Vagina (tissue), 2 donors: ENCODE measurements at regions not wholly inside any gene's neighbourhood (a gene's known extent, or its start where the extent isn't known, plus 50 kb on each side); places are given as distances from the start of the nearest gene placed in this dataset.

Source experiments
- DNase-seq, 2 donors: peaks; one replicate each; pipeline ENCODE4 v3.0.0-alpha.2; 2017; ENCODE audit errors: extremely low spot score in 2 of 2
- H3K27ac ChIP-seq: fragments of 200-600 bp; sonication (generic); one replicate; pipeline ENCODE4 v1.5.1; 2019
- H3K27me3 ChIP-seq: fragments of 200-600 bp; sonication (generic); one replicate; pipeline ENCODE4 v1.5.1; 2019
- H3K36me3 ChIP-seq, 2 donors: fragments of 200-600 bp; sonication (generic); one replicate each; pipeline ENCODE4 v1.5.1; 2017 to 2019
- H3K4me1 ChIP-seq: fragments of 200-600 bp; sonication (generic); one replicate; pipeline ENCODE4 v1.5.1; 2019
- H3K4me3 ChIP-seq, 2 donors: fragments of 200-600 bp; sonication (generic); 1 replicate in 1 of 2; 2 replicates in 1 of 2; pipeline ENCODE4 v1.5.1; 2016 to 2019
- H3K9me3 ChIP-seq: fragments of 200-600 bp; sonication (generic); one replicate; pipeline ENCODE4 v1.5.1; 2019
- POLR2A ChIP-seq, 2 donors: fragments of 450-650 bp; IDR thresholded peaks; one replicate each; pipeline ENCODE4 v1.6.1; 2017; ENCODE audit warnings: antibody characterized with exemption in 2 of 2, mild to moderate bottlenecking in 2 of 2, moderate library complexity in 2 of 2
- POLR2AphosphoS5 ChIP-seq, 2 donors: sonication (generic); formaldehyde crosslinking; IDR thresholded peaks; one replicate each; pipeline ENCODE4 v1.9.0; 2017; ENCODE audit warnings: antibody characterized with exemption in 2 of 2, mild to moderate bottlenecking in 2 of 2, low read depth in 1 of 2; ENCODE audit not compliant: insufficient read depth in 1 of 2
- intact Hi-C: fragments of 100-400 bp; cut with DNase I; formaldehyde crosslinking; loops from one replicate; pipeline ENCODE4 v1.15.1; 2023
- TF ChIP-seq, protein P1 (sequence below), 3 experiments: fragments of 450-650 bp in 2 of 3; fragments of 200-600 bp in 1 of 3; sonication (generic) in 1 of 3; IDR thresholded peaks; one replicate each; pipeline ENCODE4 v1.5.1; 2017 to 2019; ENCODE audit warnings: antibody characterized with exemption in 3 of 3, mild to moderate bottlenecking in 2 of 3, moderate library complexity in 2 of 3

DNA sequence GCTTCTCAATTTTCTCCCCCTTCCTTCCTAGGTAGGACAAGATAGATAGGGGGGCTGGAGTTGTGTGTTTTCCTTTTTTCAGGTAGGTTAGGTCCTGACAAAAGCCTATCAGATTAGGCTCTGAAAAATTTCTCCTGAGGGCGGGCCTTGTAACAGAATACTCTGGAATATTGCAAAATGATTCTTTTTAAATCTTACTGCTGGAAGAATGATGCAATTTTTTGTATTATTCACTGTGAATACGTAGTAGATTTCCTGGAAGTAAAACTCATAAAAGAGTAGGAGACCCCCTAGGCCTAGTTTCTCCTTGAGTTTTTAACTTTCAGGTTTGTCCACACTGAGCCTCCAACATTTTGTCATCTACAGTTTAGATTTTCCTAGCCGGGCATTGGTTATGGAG lies 1701.8 kb downstream of the EFNA5 start:
- no peak for TF ChIP-seq POLR2A (IDR thresholded peaks at IDR 0.05)
- TF ChIP-seq, protein P1, sequence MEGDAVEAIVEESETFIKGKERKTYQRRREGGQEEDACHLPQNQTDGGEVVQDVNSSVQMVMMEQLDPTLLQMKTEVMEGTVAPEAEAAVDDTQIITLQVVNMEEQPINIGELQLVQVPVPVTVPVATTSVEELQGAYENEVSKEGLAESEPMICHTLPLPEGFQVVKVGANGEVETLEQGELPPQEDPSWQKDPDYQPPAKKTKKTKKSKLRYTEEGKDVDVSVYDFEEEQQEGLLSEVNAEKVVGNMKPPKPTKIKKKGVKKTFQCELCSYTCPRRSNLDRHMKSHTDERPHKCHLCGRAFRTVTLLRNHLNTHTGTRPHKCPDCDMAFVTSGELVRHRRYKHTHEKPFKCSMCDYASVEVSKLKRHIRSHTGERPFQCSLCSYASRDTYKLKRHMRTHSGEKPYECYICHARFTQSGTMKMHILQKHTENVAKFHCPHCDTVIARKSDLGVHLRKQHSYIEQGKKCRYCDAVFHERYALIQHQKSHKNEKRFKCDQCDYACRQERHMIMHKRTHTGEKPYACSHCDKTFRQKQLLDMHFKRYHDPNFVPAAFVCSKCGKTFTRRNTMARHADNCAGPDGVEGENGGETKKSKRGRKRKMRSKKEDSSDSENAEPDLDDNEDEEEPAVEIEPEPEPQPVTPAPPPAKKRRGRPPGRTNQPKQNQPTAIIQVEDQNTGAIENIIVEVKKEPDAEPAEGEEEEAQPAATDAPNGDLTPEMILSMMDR (IDR thresholded peaks at IDR 0.05), result no peak
- TF ChIP-seq POLR2AphosphoS5 (IDR thresholded peaks at IDR 0.05; ENCODE audit: insufficient read depth in 1 of 2, low read depth in 1 of 2), result no peak
- Histone ChIP-seq H3K36me3 (no peaks in the 10 kb centered on the region), H3K4me1 (no peaks in the 10 kb centered on the region), H3K27ac (no peak overlapping the region), H3K4me3 (no peak overlapping the region), H3K27me3 (no peaks in the 10 kb centered on the region), H3K9me3 (no peaks in the 10 kb centered on the region)
- DNase-seq, result no peak
- intact Hi-C loops, result no loop called here

- Histone ChIP-seq H3K4me3 (no peak overlapping the region), H3K27ac (no peak overlapping the region), H3K4me1 (no peaks in the 10 kb centered on the region), H3K27me3 (no peaks in the 10 kb centered on the region), H3K9me3 (no peaks in the 10 kb centered on the region), H3K36me3 (no peaks in the 10 kb centered on the region)
- intact Hi-C loops, result no loop called here
- TF ChIP-seq POLR2A (IDR thresholded peaks at IDR 0.05) (no peak), POLR2AphosphoS5 (IDR thresholded peaks at IDR 0.05; ENCODE audit: insufficient read depth in 1 of 2, low read depth in 1 of 2) (no peak)
- TF ChIP-seq, protein P1 (IDR thresholded peaks at IDR 0.05), result no peak
- DNase-seq, result no peak
These were observed 1707.0 kb downstream of the EFNA5 start for GRCh38 chr5:105963696-105964255.

DNA sequence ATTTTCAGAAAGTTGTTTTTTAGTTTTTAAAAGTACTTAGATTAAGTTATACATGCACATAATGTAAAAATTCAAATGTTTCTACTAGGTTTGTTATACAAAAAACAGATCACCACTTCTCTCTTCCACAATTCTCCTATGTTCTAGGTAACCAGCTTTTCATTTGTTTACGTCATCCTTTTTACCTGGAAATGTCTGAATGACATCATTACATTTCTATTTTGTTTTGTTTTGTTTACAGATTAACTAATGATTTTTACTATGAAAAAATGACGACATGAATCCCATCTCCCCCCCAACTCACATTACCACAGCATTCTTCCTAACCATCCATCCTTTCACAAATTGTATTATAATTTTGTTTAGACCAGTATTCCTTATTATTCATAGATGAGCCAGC lies 1709.2 kb downstream of the EFNA5 start:
- TF ChIP-seq POLR2A (IDR thresholded peaks at IDR 0.05) (no peak), POLR2AphosphoS5 (IDR thresholded peaks at IDR 0.05; ENCODE audit: insufficient read depth in 1 of 2, low read depth in 1 of 2) (no peak)
- TF ChIP-seq, protein P1 (IDR thresholded peaks at IDR 0.05), result no peak
- no peak for DNase-seq
- Histone ChIP-seq H3K27ac (no peak overlapping the region), H3K4me3 (no peak overlapping the region), H3K4me1 (no peaks in the 10 kb centered on the region), H3K9me3 (no peaks in the 10 kb centered on the region), H3K36me3 (no peaks in the 10 kb centered on the region), H3K27me3 (no peaks in the 10 kb centered on the region)
- intact Hi-C loops, result no loop called here

DNA sequence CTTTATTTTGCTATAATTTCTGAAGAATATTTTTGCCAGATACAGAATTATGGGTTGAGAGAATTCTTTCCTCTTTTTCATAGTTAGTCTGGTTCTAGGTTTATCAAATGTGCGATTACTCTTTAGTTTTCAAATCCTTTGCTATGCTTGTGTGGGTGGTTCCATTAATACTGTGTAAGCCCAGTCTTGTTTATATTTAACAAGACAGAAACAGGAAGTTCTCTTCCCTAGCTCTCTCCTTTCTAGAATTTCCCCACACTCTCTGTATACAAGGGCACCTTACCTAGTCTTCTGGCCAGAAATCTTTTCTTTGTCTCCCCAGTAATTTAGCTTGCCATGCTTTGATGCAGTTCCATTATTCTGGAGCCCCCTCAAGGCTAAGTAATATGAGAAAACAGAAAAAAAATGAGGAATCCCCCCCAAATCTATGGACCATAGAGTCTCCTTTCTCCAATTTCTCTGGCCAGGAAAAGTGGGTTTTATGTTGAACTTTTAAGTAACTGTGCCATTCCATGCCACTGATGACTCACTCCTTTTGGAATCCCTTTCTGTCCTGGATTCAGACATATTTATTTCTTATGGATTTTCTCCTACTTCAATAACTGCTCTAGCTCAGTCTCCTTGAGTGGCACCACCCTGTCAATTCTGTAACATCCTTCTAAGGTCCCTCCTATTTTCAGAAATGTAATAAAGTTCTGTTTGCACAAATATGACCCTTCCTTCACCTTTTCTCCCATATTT lies 1714.1 kb downstream of the EFNA5 start:
- intact Hi-C loops, result no loop called here

More for the DNA sequence above, 1714.1 kb downstream of the EFNA5 start:
- no peak overlapping the region for H3K4me3 ChIP-seq
- DNase-seq, result no peak
- no peaks in the 10 kb centered on the region for H3K36me3 ChIP-seq
- no peaks in the 10 kb centered on the region for H3K4me1 ChIP-seq
- TF ChIP-seq POLR2AphosphoS5 (IDR thresholded peaks at IDR 0.05; ENCODE audit: insufficient read depth in 1 of 2, low read depth in 1 of 2) (no peak), POLR2A (IDR thresholded peaks at IDR 0.05) (no peak)
- TF ChIP-seq, protein P1 (IDR thresholded peaks at IDR 0.05), result no peak
- H3K27me3 ChIP-seq, result no peaks in the 10 kb centered on the region
- H3K9me3 ChIP-seq, result no peaks in the 10 kb centered on the region
- no peak overlapping the region for H3K27ac ChIP-seq
